SU-DHL-6 (cell line): ENCODE measurements at regions not wholly inside any gene's neighbourhood (a gene's known extent, or its start where the extent isn't known, plus 50 kb on each side); places are given as distances from the start of the nearest gene placed in this dataset.

Source experiments
- H2AFZ ChIP-seq: fragments of 200-600 bp; sonication (generic); 2 replicates; pipeline ENCODE4 v1.6.1; 2014; ENCODE audit warnings: low read depth, mild to moderate bottlenecking, moderate library complexity, mixed read lengths, antibody characterized with exemption, low read length; ENCODE audit not compliant: severe bottlenecking
- H3F3A ChIP-seq: fragments of 200-600 bp; shearing (Covaris generic); 2 replicates; pipeline ENCODE4 v1.6.0; 2016; ENCODE audit warnings: antibody characterized with exemption, mild to moderate bottlenecking; ENCODE audit not compliant: insufficient read depth
- H3K27ac ChIP-seq: fragments of 200-600 bp; sonication (generic); 2 replicates; pipeline ENCODE4 v1.5.1; 2016; ENCODE audit warnings: low read depth, mild to moderate bottlenecking, low read length, moderate library complexity, mixed read lengths
- H3K27me3 ChIP-seq: fragments of 200-600 bp; sonication (generic), shearing (Covaris generic); 2 replicates; pipeline ENCODE4 v1.6.0; 2014; ENCODE audit warnings: mild to moderate bottlenecking, low read length
- H3K36me3 ChIP-seq: fragments of 200-600 bp; sonication (generic); 2 replicates; pipeline ENCODE4 v1.6.1; 2014; ENCODE audit warnings: mild to moderate bottlenecking, low read length, mixed read lengths
- H3K4me2 ChIP-seq: fragments of 300-600, 200-600 bp; shearing (Covaris generic), sonication (generic); 2 replicates; pipeline ENCODE4 v1.6.0; 2014; ENCODE audit warnings: low read length, low read depth, mild to moderate bottlenecking; ENCODE audit not compliant: poor library complexity, severe bottlenecking
- H3K4me3 ChIP-seq: fragments of 200-600 bp; sonication (generic); 2 replicates; pipeline ENCODE4 v1.5.1; 2014; ENCODE audit warnings: antibody characterized with exemption, low read length, mild to moderate bottlenecking, mixed read lengths; ENCODE audit not compliant: insufficient read depth, poor library complexity, severe bottlenecking
- H3K79me2 ChIP-seq: fragments of 200-600 bp; sonication (generic); 2 replicates; pipeline ENCODE4 v1.6.1; 2014; ENCODE audit warnings: mild to moderate bottlenecking, low read length, moderate library complexity; ENCODE audit not compliant: insufficient read depth
- H3K9ac ChIP-seq: fragments of 200-600 bp; sonication (generic); 2 replicates; pipeline ENCODE4 v1.7.0; 2014; ENCODE audit warnings: mild to moderate bottlenecking, low read length
- H3K9me2 ChIP-seq: fragments of 200-600 bp; sonication (generic); replicated peaks from 2 replicates; pipeline ENCODE4 v1.6.1; 2014; ENCODE audit warnings: low read length; ENCODE audit not compliant: insufficient read depth
- H3K9me3 ChIP-seq: fragments of 200-600 bp; sonication (generic); 2 replicates; pipeline ENCODE4 v1.6.1; 2014; ENCODE audit warnings: low read length, mixed read lengths; ENCODE audit not compliant: insufficient read depth
- H4K20me1 ChIP-seq: fragments of 200-600 bp; sonication (generic); 2 replicates; pipeline ENCODE4 v1.6.1; 2014; ENCODE audit warnings: low read depth, mild to moderate bottlenecking, antibody characterized with exemption, low read length, moderate library complexity, mixed read lengths
- EZH2phosphoT487 ChIP-seq: fragments of 200-600 bp; sonication (generic), shearing (Covaris generic); conservative IDR thresholded peaks from 2 replicates; pipeline ENCODE4 v1.6.1; 2018; ENCODE audit warnings: mild to moderate bottlenecking, antibody characterized with exemption, low read length, moderate library complexity, mixed read lengths
- TF ChIP-seq, protein P1 (sequence below): fragments of 200-600 bp; sonication (generic); IDR thresholded peaks from one replicate; pipeline ENCODE4 v1.5.1; 2017; ENCODE audit warnings: antibody characterized with exemption, mild to moderate bottlenecking, low read length, moderate library complexity; ENCODE audit not compliant: insufficient read depth, poor library complexity, severe bottlenecking

DNA sequence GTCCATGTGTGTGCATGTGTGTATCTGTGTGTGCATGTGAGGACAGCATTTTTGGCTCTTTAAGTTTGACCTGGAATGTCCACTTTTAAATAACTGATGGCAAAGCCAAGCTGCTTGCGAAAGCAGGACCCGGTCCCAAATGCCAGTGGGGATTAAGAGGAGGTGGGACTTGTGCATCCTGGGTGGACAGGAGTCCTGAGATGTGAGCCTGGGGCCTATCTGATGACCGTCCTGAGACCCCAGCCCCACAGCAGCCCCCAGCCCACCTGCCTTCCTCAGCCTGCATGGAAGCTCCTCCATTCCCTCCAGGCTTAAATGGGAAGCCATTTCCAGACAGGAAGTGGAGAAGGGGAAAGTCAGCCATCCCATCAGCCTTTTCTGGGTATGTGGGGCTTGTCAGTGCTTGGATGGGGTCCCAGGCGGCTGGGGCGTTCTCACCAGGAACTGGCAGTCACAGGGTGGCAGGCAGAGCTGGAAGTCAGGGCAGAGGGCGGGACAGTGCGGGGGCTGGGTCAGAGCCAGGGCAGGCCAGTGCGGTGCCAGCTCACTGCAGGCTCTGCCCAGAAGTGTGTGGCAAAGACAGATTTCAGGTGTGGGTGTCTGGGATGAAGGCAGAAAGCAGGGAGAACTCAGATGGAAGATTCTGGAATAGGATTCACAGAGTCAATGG lies 117.8 kb downstream of the ACKR3 start:
- no peaks in the 10 kb centered on the region for H3K9me2 ChIP-seq
- TF ChIP-seq EZH2phosphoT487, result no peak
- TF ChIP-seq, protein P1, sequence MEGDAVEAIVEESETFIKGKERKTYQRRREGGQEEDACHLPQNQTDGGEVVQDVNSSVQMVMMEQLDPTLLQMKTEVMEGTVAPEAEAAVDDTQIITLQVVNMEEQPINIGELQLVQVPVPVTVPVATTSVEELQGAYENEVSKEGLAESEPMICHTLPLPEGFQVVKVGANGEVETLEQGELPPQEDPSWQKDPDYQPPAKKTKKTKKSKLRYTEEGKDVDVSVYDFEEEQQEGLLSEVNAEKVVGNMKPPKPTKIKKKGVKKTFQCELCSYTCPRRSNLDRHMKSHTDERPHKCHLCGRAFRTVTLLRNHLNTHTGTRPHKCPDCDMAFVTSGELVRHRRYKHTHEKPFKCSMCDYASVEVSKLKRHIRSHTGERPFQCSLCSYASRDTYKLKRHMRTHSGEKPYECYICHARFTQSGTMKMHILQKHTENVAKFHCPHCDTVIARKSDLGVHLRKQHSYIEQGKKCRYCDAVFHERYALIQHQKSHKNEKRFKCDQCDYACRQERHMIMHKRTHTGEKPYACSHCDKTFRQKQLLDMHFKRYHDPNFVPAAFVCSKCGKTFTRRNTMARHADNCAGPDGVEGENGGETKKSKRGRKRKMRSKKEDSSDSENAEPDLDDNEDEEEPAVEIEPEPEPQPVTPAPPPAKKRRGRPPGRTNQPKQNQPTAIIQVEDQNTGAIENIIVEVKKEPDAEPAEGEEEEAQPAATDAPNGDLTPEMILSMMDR, result no peak
- no peak overlapping the region for H3K27ac ChIP-seq
- no peaks in the 10 kb centered on the region for H3K27me3 ChIP-seq
- H3F3A ChIP-seq, result no peaks in the 10 kb centered on the region
- no peak overlapping the region for H3K4me2 ChIP-seq
- no peaks in the 10 kb centered on the region for H3K36me3 ChIP-seq
- H3K79me2 ChIP-seq, result no peaks in the 10 kb centered on the region
- H2AFZ ChIP-seq, result no peak overlapping the region
- H3K4me3 ChIP-seq, result no peak overlapping the region
- H3K9ac ChIP-seq, result no peak overlapping the region
- no peaks in the 10 kb centered on the region for H3K9me3 ChIP-seq
- H4K20me1 ChIP-seq, result no peaks in the 10 kb centered on the region

DNA sequence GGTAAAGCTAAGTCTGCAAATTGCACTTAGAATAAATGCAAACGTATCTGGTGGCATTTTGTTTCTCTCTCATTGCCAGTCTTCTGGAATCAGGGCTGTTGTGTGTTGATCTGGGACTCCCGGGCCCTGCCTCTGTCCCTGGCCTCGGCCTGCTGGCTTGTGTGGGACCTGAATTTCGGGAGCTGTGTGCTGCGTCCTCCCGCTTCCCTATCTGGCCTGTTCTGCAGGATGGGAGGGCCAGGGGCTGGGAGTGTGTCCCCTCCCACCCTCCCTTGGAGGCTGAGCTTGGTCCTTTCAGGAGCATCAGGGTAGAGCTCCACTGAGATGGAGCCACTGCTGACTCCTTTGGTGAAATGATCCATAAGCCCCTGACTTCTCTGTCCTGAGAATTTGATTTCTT lies 118.5 kb downstream of the ACKR3 start:
- Histone ChIP-seq H3K79me2 (no peaks in the 10 kb centered on the region), H2AFZ (no peak overlapping the region), H3K9me3 (no peaks in the 10 kb centered on the region), H3K27ac (no peak overlapping the region), H3K36me3 (no peaks in the 10 kb centered on the region), H3K9me2 (no peaks in the 10 kb centered on the region), H4K20me1 (no peaks in the 10 kb centered on the region), H3K9ac (no peak overlapping the region), H3F3A (no peaks in the 10 kb centered on the region), H3K4me3 (no peak overlapping the region), H3K27me3 (no peaks in the 10 kb centered on the region), H3K4me2 (no peak overlapping the region)
- TF ChIP-seq, protein P1, result no peak
- no peak for TF ChIP-seq EZH2phosphoT487

DNA sequence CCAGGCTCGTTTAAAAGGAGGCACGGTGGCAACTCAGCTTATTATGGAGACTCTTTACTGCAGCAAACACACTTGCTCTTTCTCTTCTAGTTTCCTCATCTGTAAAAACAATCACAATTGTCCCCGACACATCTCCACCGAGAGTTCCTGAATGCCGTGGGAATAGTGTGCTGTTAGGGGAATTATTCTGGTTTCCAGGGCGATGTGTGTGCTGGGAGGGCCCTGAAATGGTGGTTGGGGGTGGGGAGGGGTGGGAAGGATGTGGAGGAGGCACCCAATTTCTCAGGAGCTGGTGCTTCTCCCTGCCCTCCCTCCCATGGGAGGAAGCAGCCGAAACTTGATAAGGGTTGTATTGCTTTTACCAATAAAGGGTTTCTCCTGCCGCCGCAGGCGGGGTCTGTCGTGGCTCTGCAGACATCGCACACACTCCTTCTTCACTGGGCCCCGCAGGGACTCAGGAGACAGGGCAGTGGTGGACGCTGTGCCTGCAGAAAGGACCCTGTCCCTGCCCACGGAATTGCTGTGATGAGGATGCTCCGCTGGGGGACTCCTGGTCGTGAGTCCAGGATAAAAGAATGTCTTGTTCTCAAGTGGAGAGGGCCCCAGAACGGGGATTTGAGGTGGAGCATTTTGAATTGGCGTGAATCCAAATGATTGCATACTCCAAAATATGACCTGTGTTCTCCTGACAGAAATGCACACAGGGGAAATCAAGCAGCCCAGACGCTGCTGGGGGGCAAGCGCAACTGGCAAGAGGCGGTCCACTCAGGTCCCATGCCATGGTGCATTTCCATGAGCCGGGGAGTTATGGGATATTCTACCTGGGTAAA lies 119.2 kb downstream of the ACKR3 start:
- H3K9ac ChIP-seq, result no peak overlapping the region
- no peaks in the 10 kb centered on the region for H3F3A ChIP-seq
- no peaks in the 10 kb centered on the region for H3K27me3 ChIP-seq
- no peaks in the 10 kb centered on the region for H4K20me1 ChIP-seq
- H3K4me3 ChIP-seq, result no peak overlapping the region
- no peak overlapping the region for H3K27ac ChIP-seq
- H3K9me2 ChIP-seq, result no peaks in the 10 kb centered on the region
- no peak overlapping the region for H3K4me2 ChIP-seq
- H3K79me2 ChIP-seq, result no peaks in the 10 kb centered on the region
- TF ChIP-seq, protein P1, result no peak
- TF ChIP-seq EZH2phosphoT487, result no peak
- no peaks in the 10 kb centered on the region for H3K36me3 ChIP-seq
- no peak overlapping the region for H2AFZ ChIP-seq
- no peaks in the 10 kb centered on the region for H3K9me3 ChIP-seq
